HG03097 (cell line): ENCODE measurements at regions not wholly inside any gene's neighbourhood (a gene's known extent, or its start where the extent isn't known, plus 50 kb on each side); places are given as distances from the start of the nearest gene placed in this dataset.
A peak's percentile ranks its signal among the peaks of the same experiment; 100 is the strongest.
"Not testable (repeated sequence)": the region's sequence is repeated elsewhere in the genome, so short reads cannot be mapped to it uniquely, and the experiment has no call there.

Source experiments
- ATAC-seq: cut with Tn5 transposase; IDR thresholded peaks from one replicate; pipeline ENCODE4 v1.9.1; 2021; ENCODE audit not compliant: unreplicated experiment, low FRiP score

DNA sequence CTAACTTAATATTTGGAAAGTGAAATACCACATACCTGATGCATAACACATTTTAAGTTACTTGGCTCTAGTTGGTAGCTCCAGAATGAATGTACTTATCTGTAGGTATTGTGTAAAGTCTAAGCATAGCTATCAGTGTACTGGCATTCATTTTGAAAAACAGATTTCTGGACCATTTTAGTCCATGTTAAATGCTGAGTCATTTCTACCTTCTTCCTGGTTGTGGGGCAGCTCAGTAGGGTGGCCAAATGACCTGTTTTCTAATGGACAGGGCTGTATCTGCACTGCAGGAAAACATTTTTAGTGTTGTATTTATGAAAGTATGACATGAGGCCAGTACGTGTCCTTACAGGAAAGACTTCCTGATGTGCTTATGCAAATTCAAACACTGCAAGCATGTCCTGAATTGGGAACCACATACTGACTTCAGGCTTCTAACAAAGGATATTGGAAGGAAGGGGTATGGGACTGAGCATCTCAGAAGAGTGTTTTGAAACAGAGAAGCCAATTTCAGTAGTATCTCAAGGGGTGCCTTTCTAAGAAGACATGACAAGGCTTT, 300.3 kb upstream of the B3GALT2 start:
- ATAC-seq: no peak

DNA sequence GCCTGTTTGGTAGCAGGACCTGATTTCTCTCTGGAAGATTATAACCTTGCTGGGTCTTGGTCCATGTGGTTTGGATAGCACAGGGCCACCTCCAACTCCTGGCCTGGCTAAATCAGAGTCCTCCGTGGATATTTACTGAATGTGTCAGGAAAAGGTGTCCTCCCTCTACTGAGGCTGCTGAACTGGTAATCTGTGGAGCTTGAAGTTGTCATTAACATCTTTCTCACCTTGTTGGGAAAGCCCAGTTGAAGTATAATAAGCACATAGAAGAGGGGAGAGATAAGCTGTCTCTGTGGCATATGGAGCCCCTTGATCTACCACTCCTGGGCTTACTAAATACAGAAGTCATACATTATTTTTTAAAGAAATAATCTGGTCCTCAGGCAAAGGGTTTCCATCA, 294.3 kb upstream of the B3GALT2 start:
- ATAC-seq: no peak

DNA sequence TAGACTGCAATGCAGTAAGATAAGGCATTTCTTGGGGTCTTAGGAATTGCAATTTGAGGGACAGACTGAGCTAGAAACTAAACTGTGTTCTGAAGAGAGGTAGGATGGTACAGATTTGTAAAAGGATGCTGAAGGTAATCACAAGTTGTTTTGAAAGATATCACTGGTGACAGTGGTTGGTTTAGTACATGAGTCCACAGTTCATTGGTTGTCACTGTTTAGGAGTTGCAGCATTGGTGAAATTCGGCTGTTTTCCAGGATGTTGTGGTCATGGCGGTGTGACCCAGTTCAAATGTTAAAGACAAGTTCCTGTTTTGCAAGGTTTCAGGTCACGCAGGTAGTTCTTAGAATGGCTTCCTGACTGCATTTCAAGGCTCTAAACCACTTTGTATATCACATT, 292.8 kb upstream of the B3GALT2 start:
- peak; percentile 99 for ATAC-seq

DNA sequence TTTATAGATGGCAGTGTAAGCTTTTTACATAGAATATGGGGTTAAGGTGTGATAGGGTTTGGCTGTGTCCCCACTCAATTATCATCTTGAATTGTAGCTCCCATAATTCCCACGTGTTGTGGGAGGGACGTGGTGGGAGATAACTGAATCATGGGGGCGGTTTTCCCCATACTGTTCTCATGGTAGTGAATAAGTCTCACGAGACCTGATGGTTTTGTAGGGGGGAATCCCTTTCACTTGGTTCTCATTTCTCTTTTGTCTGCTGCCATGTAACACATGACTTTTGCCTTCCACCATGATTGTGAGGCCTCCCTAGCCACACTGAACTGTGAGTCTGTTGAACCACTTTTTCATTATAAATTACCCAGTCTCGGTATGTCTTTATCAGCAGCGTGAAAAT, 290.3 kb upstream of the B3GALT2 start:
- no peak for ATAC-seq

DNA sequence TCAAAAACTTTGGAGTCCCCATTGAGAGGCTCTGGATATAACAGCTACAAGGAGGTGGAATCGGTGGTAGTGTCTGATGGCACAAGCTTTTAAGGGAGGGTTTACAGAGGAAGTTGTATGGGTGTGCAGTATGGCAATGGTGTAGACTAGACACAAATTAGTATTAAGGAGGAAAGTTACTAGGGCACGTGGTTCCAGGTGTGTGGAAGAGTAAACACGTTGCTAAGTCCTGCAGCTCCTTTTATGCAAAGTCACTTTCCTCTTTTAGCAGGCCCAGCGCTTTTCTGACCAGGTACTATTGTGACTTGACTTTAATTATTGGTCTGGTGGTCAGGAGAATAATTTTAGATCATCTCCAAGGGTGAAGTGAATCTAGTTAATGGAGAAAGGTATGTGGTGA, 287.5 kb upstream of the B3GALT2 start:
- ATAC-seq: no peak

DNA sequence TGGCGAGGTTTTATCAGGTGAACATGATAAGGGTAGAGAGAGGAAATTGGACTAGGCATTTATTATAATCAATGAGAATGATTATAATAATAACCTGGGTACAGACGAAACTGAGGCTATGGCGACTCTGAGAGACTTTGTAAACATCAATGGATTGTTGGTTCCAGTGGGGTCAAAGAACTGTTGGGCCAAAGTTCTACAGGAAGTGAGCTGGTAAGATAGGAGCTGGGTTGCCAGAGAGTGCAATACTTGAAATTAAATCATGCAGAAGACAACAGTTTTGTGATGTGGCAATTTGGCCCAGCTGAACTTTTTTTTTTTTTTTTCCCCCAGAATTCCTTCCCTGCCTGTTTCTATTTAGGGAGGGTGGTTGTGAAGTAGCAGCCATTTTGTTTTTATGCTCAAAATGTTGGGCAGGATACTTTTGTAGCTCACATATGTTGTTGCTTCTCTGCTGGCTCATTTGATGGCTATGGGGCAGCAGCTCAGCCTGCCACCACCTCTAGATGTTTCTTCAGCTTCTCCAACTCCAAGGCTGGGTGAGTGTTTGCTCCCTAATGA, 286.5 kb upstream of the B3GALT2 start:
- no peak for ATAC-seq

DNA sequence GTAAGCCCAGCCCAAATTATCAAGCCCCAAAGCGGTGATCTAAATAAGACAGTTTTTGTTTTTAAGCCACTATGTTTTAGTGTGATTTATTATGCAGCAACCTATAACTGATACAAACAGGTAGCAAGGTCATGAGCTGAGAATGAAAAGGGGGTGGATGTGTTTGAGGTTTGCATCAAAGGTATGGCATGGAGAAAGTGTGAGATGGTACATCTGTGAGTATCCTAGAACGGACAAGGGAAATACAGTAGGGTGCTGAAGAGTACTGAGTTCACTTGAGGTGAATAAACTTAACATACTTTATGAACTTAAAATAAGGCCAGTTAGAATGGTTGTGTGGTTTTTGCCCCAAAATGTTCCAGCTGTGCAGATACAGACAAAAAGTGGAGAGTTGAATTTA, 286.0 kb upstream of the B3GALT2 start:
- no peak for ATAC-seq

DNA sequence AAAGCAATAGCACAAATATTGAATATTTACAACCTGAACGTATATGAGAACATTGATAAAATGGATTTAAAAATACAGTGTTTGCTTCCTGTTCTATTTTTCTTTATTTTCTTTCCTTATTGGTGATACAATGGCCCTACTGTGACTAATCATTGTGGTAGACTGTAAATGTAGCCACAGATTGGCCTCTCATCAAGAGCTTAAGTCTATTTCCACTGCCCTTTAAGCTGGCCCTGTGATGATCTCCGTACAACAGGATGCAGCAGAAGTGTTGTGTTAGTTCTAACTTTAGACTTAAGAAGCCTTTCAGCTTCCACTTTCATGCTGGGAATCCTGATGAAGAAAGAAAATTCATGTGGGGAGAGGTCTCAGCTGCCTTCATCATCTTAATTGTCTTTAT, 285.6 kb upstream of the B3GALT2 start:
- no peak for ATAC-seq

DNA sequence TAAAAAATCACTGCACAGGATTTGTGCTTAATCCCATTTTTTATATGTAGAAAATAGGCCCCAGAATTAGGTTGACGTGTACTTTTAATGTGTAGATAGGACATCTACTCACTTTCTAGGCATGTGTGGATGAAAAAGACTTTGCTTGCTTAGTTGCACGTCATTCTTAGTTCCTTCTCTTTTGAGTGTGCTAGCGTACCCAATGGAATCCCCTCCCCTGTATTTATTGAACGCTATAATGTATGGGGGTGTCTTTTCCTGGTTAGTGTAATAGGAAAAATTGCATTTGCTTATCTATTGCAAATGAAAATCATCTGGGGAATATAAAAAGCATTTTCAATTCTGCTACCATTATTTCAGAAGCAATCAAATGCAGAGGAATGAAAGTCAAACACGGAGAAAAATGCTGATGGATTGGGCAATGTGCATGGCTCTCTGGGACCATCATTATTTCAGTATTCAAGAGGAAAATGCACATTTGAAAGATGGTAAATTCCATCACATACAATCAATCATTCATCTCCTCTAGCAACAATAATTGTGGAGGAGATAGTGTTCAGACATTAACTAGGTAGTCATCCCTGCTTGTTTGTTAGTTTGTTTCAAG, 277.0 kb upstream of the B3GALT2 start:
- no peak for ATAC-seq

DNA sequence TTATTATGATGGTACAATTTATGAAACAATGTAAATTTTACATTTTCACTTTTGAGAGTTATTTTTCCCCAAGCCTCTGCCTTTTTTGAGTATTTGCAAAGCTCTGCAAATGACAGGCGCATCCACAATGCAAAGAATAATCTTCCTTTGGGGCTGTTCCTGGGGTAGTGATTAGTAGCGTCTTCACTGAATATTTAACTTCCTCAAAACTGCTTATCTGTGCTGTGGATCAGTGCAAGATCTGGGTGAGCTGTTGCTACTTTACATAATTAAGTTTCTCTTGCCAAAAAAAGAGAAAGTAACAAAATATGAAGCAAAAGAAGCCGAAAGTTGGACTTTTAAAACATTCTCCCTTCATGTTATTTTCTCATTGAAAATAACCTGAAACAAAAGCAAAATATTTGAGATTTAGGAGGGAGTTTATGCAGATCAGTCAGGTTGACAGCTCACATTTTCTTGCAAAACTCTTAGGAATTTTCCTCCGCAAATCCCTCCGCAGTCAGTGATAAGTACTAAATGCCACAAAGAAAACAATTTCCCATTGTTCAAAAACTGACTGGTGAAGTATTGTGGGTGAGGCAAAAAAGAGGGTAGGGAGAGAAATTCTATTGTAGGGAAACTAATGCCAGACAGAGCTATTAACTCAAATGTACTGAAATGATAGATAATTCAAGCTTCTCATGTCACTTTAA, 276.4 kb upstream of the B3GALT2 start:
- ATAC-seq: no peak

DNA sequence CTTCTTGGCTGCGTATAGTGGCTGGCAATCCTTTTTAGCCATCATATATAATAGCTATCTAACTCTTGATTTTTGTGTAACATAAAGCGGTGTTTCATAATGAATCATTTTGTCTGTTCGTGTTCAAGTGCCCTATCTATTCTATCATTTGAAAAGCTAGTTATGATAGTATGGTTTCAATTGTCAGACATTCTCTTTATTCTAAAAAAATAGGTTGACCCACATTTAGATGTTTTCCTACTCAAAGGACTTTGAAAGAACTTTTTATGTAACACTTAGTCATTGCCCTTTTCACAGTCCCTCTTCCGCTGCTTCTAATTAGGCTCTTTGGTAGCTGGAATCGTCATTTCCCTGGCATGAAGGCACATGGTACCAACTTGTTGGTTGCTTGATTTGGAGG, 272.2 kb upstream of the B3GALT2 start:
- no peak for ATAC-seq

DNA sequence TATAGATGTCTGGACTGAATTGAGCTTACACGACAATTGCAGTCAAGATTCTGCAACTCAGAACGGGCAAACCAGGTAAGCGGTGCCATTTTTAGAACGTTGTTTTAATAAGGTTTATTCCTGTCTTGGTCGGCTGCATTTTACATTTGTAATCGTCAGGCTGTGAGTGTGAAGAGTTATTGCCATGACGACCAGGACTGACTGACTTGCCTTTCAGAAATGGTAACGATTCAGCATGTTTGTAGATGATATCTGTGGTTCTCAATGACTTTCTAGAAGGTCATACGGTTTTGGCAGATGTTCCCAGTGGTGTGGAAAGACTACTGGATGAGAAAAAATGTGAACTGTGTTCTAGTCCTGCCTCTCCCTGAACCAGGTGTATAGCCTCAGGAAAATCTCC, 271.3 kb upstream of the B3GALT2 start:
- ATAC-seq: no peak

DNA sequence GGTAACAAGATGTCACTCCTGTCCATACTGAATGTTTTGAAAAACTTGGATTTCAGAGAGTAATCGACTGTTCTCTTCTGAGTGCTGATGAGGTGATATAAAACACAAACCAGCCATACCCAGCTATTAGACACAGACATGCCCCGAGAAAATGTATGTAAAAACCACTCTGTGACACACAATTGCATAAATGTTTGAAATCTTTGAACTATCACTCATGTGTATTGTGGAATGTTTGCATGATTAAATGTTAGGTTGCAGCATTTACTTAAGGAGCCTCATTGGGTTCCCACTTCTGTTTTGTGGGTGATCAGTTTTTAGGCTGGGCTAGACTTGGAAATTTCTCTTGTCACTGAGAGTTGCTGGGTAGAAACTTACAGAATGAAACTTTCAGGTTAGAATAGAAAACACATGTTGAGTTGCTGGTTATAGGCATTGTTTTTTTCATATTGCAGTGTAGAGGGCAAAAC, 270.4 kb upstream of the B3GALT2 start:
- no peak for ATAC-seq

DNA sequence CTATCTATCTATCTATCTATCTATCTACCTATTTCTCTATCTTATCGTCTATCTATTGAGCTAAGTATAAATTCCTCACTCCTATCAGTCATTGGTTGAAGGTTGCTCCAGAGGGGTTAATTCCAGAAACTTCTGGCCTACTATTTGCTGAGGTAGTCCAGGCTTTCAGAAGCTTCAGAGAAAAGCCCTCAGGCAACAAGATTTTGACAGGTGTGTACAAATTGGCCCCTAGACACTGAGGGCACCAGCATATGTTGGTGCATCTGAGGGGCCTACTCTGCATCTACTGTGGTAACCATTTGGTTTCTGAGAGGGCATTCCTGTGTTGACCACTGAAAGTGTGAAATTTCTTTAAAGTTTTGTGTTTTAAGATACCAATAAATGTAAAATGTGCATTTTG, 265.2 kb upstream of the B3GALT2 start:
- ATAC-seq: no peak

DNA sequence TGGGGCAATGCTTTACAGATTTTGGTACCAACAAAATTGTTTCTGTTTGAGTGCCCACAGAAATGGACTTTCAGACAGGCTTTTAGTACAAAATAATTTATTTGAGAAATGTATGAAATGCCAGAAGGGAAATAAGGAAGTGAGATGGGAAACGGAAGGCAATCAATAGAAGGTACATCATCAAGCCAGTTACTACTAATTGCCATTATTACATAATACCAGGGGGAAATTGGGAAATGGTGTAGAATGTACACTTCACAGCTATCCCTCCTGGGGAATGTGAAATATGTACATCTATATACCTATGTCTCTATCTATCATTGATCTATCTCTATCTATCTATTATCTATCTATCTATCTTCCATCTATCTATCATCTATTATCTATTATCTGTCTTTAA, 264.6 kb upstream of the B3GALT2 start:
- no peak for ATAC-seq

DNA sequence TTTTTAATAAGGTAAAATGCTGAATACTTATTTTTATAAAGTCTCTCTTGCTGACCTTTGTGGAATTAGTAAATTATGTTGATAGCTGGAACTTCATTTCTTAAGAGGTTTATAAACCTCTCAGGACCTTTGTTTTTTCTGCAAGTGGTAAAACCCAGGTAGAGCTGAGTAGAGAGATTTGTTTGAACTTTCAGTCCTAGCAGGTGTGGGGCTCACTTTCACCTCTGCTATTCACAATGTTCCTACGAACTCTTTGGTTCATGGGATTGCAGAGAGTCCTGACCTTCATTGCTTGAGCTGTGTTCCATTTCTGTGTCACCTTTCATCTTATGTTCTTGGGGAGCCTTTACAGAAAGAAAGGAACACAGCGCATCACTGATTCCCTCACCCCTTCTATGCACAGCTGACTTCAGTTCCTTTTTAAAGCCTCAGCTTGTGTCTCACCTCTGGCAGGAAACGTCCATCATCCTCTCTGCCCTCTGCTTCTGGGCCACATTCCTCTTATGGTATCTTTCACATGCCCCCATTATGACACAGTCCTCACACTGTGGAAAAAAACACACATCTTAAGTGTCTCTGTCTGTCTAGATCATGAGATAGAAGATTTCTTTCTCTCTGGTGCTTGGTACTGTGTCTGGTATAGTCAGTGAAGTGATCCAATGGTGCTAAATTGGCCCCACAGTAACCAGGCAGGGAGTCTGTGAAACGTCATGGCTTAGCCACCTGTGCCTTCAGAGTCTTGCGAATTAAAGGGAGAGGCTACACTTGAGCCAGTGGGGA, 262.5 kb upstream of the B3GALT2 start:
- peak; percentile 94 for ATAC-seq

DNA sequence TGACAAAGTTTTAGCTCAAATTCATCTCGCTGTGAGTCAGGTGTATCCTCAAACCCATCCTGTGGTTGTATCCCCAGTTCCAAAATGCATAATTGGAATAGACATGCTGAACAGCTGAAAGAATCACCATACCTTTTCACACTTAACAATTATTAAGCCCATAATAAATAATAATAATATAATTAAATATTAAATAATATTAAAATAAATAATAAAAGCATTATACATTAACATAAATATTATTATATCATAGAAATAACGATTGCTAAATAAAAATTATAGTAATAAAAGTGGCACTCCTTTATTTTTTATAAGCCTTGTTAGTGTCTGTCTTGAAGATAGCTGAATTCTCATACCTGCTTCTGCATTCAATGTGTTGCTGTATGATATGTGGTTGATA, 257.5 kb upstream of the B3GALT2 start:
- no peak for ATAC-seq

DNA sequence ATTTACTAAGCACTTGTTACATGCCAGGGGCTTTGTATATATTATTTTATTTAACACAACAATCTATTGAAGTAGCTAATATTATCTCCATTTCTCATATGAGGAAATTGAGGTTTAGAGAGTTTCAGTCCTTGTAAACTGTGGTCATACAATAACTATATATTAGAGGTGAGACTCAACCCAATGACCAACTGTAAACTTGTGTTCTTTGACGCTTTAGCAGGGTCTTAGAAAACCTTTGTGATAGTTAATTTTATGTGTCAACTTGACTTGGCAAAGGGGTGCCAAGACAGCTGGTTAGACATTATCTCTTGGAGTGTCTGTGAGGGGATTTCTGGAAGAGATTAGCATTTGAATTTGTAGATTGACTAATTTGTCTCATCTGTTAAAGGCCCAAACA, 252.4 kb upstream of the B3GALT2 start:
- peak; percentile 68 for ATAC-seq

DNA sequence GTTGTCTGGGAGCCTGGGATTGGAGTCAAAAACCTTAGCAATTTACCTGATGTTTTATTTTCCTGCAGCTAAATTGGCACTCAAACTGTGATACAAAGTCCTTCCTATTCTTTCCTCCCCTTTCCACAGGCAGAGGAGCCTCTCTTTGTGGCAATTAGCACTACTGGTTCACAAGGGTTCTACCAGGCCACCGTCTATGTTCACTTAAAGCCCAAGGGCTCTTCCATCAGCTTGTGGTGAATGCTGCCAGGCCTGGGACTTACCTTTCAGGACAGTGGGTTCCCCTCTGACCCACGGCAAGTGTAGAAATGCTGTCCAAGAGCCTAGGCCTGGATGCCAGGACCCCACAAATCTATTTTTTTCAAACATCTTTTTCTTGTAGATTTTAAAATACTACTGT, 251.9 kb upstream of the B3GALT2 start:
- peak; percentile 12 for ATAC-seq

DNA sequence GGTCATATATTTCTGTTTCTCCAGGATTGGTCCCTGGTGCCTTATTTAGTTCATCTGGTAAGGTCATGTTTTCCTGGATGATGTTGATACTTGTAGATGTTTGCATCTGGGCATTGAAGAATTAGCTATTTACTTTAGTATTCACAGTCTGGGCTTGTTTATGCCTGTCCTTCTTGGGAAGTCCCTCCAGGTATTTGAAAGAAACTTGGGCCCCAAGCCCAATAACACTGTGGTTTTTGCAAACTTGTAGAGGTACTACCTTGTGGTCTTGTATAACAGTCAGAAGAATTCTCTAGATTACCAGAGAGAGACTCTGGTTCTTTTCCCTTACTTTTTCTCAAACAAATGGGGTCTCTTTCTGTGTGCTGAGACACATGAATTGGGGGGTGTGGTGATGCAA, 251.4 kb upstream of the B3GALT2 start:
- ATAC-seq: peak; percentile 76

DNA sequence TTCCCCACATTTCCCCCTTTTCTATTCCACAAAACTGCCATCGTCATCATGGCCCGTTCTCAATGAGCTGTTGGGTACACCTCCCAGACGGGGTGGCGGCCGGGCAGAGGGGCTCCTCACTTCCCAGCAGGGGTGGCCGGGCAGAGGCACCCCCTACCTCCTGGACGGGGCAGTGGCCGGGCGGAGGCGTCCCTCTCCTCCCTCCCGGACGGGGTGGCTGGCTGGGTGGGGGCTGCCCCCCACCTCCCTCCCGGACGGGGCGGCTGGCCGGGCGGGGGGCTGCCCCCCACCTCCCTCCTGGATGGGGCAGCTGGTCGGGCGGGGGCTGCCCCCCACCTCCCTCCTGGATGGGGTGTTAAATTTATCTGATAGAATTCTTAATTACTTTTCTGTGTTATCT, 250.9 kb upstream of the B3GALT2 start:
- ATAC-seq: not testable (repeated sequence)
